GM12878 (cell line): ENCODE measurements at regions not wholly inside any gene's neighbourhood (a gene's known extent, or its start where the extent isn't known, plus 50 kb on each side); places are given as distances from the start of the nearest gene placed in this dataset. TPM values are rescaled to one million over a fixed set of nuclear protein-coding genes. Genes with fewer than 3 reads are reported as not detected.

Source experiments
- ATAC-seq: fragments of 200-7000 bp; cut with Tn5 transposase; 3 replicates; pipeline ENCODE4 v1.9.1; 2020; ENCODE audit warnings: mild to moderate bottlenecking, moderate library complexity
- BruUV-seq: library from RNA; stranded (reverse); fragments of 400-500 nt; replicated peaks from 2 replicates; lab custom pipeline; 2021; lab: Mats Ljungman, UMichigan
- CTCF ChIA-PET: fragments of 300-600 bp; sonication (Branson Sonifier 250); formaldehyde crosslinking; extraction: SDS; loops from one replicate; lab custom pipeline; 2021; ENCODE audit warnings: inconsistent platforms; lab: Yijun Ruan, JAX
- POLR2A ChIA-PET: fragments of 350-600 bp; formaldehyde crosslinking; extraction: SDS; loops from one replicate; lab custom pipeline; 2021; ENCODE audit warnings: inconsistent platforms; lab: Charles Lee
- RAD21 ChIA-PET: fragments of 300-600 bp; sonication (Branson Sonifier 250); formaldehyde crosslinking; loops from one replicate; lab custom pipeline; 2023; ENCODE audit warnings: antibody characterized with exemption; ENCODE audit not compliant: unreplicated experiment; lab: Charles Lee
- SMC1A ChIA-PET: fragments of 300-600 bp; sonication (Branson Sonifier 250); formaldehyde crosslinking; loops from one replicate; lab custom pipeline; 2023; ENCODE audit not compliant: unreplicated experiment, uncharacterized antibody; lab: Charles Lee
- DNase-seq: peaks from one replicate; pipeline ENCODE4 v3.0.0-alpha.2; 2011; ENCODE audit warnings: low read depth, low spot score
- FAIRE-seq: peaks from 3 replicates; lab custom pipeline; 2011; peaks lifted over from hg19 to GRCh38; lab: Jason Lieb, UNC
- H2AFZ ChIP-seq: 2 replicates; pipeline ENCODE4 v1.6.0; 2011; ENCODE audit warnings: low read depth, low read length, control low read depth; ENCODE audit not compliant: control insufficient read depth
- H3K27ac ChIP-seq: 2 replicates; pipeline ENCODE4 v1.5.1; 2011; ENCODE audit warnings: control low read depth; ENCODE audit not compliant: control insufficient read depth, insufficient read depth
- H3K27me3 ChIP-seq, 2 experiments: replicated peaks in 1 of 2; 2 replicates each; pipeline versions ENCODE4 v1.6.0 to v1.6.1; 2011; ENCODE audit warnings: low read length in 1 of 2; ENCODE audit not compliant: control insufficient read depth in 2 of 2, insufficient read depth in 2 of 2
- H3K36me3 ChIP-seq, 2 experiments: 2 replicates each; pipeline ENCODE4 v1.5.1; 2011; ENCODE audit warnings: low read length in 1 of 2; ENCODE audit not compliant: control insufficient read depth in 2 of 2, insufficient read depth in 2 of 2
- H3K4me1 ChIP-seq: 2 replicates; pipeline ENCODE4 v1.6.1; 2011; ENCODE audit warnings: mild to moderate bottlenecking, low read length, moderate library complexity, mixed read lengths; ENCODE audit not compliant: control insufficient read depth, insufficient read depth
- H3K4me2 ChIP-seq: 2 replicates; pipeline ENCODE4 v1.6.0; 2011; ENCODE audit warnings: control low read depth; ENCODE audit not compliant: control insufficient read depth, insufficient read depth
- H3K4me3 ChIP-seq: fragments of 200-600 bp; sonication (generic); 2 replicates; pipeline ENCODE4 v1.5.1; 2016
- H3K79me2 ChIP-seq: 2 replicates; pipeline ENCODE4 v1.6.0; 2011; ENCODE audit warnings: low read length; ENCODE audit not compliant: control insufficient read depth, insufficient read depth
- H3K9ac ChIP-seq: 2 replicates; pipeline ENCODE4 v1.8.0; 2011; ENCODE audit warnings: low read length, control low read depth, mixed read lengths; ENCODE audit not compliant: control insufficient read depth, insufficient read depth
- H3K9me3 ChIP-seq: replicated peaks from 3 replicates; pipeline ENCODE4 v1.5.1; 2011; ENCODE audit warnings: mild to moderate bottlenecking, low read length; ENCODE audit not compliant: control insufficient read depth, insufficient read depth
- H4K20me1 ChIP-seq: 2 replicates; pipeline ENCODE4 v1.6.0; 2011; ENCODE audit not compliant: control insufficient read depth, insufficient read depth
- E2F8 ChIP-seq: fragments of 450-650 bp; IDR thresholded peaks from 2 replicates; pipeline ENCODE4 v1.6.1; 2018; ENCODE audit warnings: mild to moderate bottlenecking, low read depth, moderate library complexity; ENCODE audit not compliant: partially characterized antibody
- EZH2 ChIP-seq: IDR thresholded peaks from 2 replicates; pipeline ENCODE4 v1.6.1; 2012; ENCODE audit warnings: low read depth, mild to moderate bottlenecking, control low read depth, inconsistent platforms, low read length, borderline replicate concordance; ENCODE audit not compliant: control insufficient read depth
- HDAC2 ChIP-seq: fragments of 200-600 bp; sonication (generic); IDR thresholded peaks from 2 replicates; pipeline ENCODE4 v1.6.1; 2017
- SPI1 ChIP-seq: IDR thresholded peaks from 2 replicates; pipeline ENCODE4 v1.6.1; 2011; ENCODE audit warnings: low read depth, mild to moderate bottlenecking, low read length, moderate library complexity, borderline replicate concordance; ENCODE audit not compliant: insufficient read depth
- YY1 ChIP-seq: IDR thresholded peaks from 2 replicates; pipeline ENCODE4 v1.6.1; 2011; ENCODE audit warnings: low read depth, mild to moderate bottlenecking, low read length
- ZNF217 ChIP-seq: fragments of 450-650 bp; IDR thresholded peaks from 2 replicates; pipeline ENCODE4 v1.6.1; 2017; ENCODE audit warnings: antibody characterized with exemption, mild to moderate bottlenecking
- WGBS: methylation state at CpG from one replicate; pipeline ENCODE4 v1.1.6; 2016; ENCODE audit warnings: low lambda C conversion rate; ENCODE audit not compliant: insufficient replicate concordance, insufficient coverage; ENCODE audit errors: missing lambda C conversion rate; 5-methylcytosine and 5-hydroxymethylcytosine counted together
- in situ Hi-C: fragments of 300-500 bp; cut with MboI; formaldehyde crosslinking; loops from 9 replicates; pipeline ENCODE4 v1.14.3; 2018; ENCODE audit warnings: mixed read lengths
- intact Hi-C: fragments of 100-400 bp; cut with micrococcal nuclease; formaldehyde crosslinking; loops from one replicate; pipeline ENCODE4 v1.14.2; 2022; ENCODE audit not compliant: unreplicated experiment
- microRNA-seq: library from miRNA; unstranded; fragments of <30 nt; microRNA quantifications from one replicate; pipeline ENCODE4, GENCODE V29; 2018
- small RNA-seq: library from RNA; depleted of rRNA; stranded (forward); fragments of <200 nt; gene quantifications from one replicate; pipeline ENCODE3, GENCODE V24; 2014

- WGBS, result 26% methylated on average over 7 of the region's 7 CpGs
- RAD21 ChIA-PET, result no interaction called here
- BruUV-seq, result no TSS peak
Measured at GRCh38 chr3:118846176-118846575, 188.5 kb downstream of the IGSF11 start.

More at GRCh38 chr3:118846176-118846575, 188.5 kb downstream of the IGSF11 start:
- ATAC-seq (no peak), FAIRE-seq (no peak), DNase-seq (no peak)
- CTCF ChIA-PET, result no interaction called here
- no peaks in the 10 kb centered on the region for H3K79me2 ChIP-seq
- no peaks in the 10 kb centered on the region for H3K4me1 ChIP-seq
- H3K4me2 ChIP-seq, result no peak overlapping the region
- SMC1A ChIA-PET, result no interaction called here
- H4K20me1 ChIP-seq, result no peaks in the 10 kb centered on the region
- no peak overlapping the region for H3K9ac ChIP-seq
- H3K27me3 ChIP-seq, result no peaks in the 10 kb centered on the region
- H3K27ac ChIP-seq, result no peak overlapping the region
- no peak overlapping the region for H3K4me3 ChIP-seq
- H3K36me3 ChIP-seq, result no peaks in the 10 kb centered on the region
- H2AFZ ChIP-seq, result no peak overlapping the region
- peaks cover 14% of the 10 kb centered on the region for H3K9me3 ChIP-seq
- in situ Hi-C loops (no loop called here), intact Hi-C loops (no loop called here)
- no peak for TF ChIP-seq YY1
- TF ChIP-seq EZH2, result no peak
- no peak for TF ChIP-seq SPI1
- TF ChIP-seq HDAC2, result no peak
- TF ChIP-seq ZNF217, result no peak
- no peak for TF ChIP-seq E2F8
- POLR2A ChIA-PET, result no interaction called here

Small RNA genes in the stretch of these regions (microRNA-seq; reads per million reads assigned to microRNA genes)
- not detected for gene MIR4447

Small RNA genes in the stretch of these regions (small RNA-seq; reads per million reads assigned to genes)
- gene MIR4447, result not detected
- gene RF01884, result not detected
- gene RNU5E-8P, result not detected
- gene RNU6-1200P, result not detected
